Vagina (tissue), 2 donors: ENCODE measurements at regions not wholly inside any gene's neighbourhood (a gene's known extent, or its start where the extent isn't known, plus 50 kb on each side); places are given as distances from the start of the nearest gene placed in this dataset.
A peak's percentile ranks its signal among the peaks of the same experiment; 100 is the strongest.

Source experiments
- DNase-seq, 2 donors: peaks; one replicate each; pipeline ENCODE4 v3.0.0-alpha.2; 2017; ENCODE audit errors: extremely low spot score in 2 of 2
- H3K27ac ChIP-seq: fragments of 200-600 bp; sonication (generic); one replicate; pipeline ENCODE4 v1.5.1; 2019
- H3K27me3 ChIP-seq: fragments of 200-600 bp; sonication (generic); one replicate; pipeline ENCODE4 v1.5.1; 2019
- H3K36me3 ChIP-seq, 2 donors: fragments of 200-600 bp; sonication (generic); one replicate each; pipeline ENCODE4 v1.5.1; 2017 to 2019
- H3K4me1 ChIP-seq: fragments of 200-600 bp; sonication (generic); one replicate; pipeline ENCODE4 v1.5.1; 2019
- H3K4me3 ChIP-seq, 2 donors: fragments of 200-600 bp; sonication (generic); 1 replicate in 1 of 2; 2 replicates in 1 of 2; pipeline ENCODE4 v1.5.1; 2016 to 2019
- H3K9me3 ChIP-seq: fragments of 200-600 bp; sonication (generic); one replicate; pipeline ENCODE4 v1.5.1; 2019
- POLR2A ChIP-seq, 2 donors: fragments of 450-650 bp; IDR thresholded peaks; one replicate each; pipeline ENCODE4 v1.6.1; 2017; ENCODE audit warnings: antibody characterized with exemption in 2 of 2, mild to moderate bottlenecking in 2 of 2, moderate library complexity in 2 of 2
- POLR2AphosphoS5 ChIP-seq, 2 donors: sonication (generic); formaldehyde crosslinking; IDR thresholded peaks; one replicate each; pipeline ENCODE4 v1.9.0; 2017; ENCODE audit warnings: antibody characterized with exemption in 2 of 2, mild to moderate bottlenecking in 2 of 2, low read depth in 1 of 2; ENCODE audit not compliant: insufficient read depth in 1 of 2
- intact Hi-C: fragments of 100-400 bp; cut with DNase I; formaldehyde crosslinking; loops from one replicate; pipeline ENCODE4 v1.15.1; 2023
- TF ChIP-seq, protein P1 (sequence below), 3 experiments: fragments of 450-650 bp in 2 of 3; fragments of 200-600 bp in 1 of 3; sonication (generic) in 1 of 3; IDR thresholded peaks; one replicate each; pipeline ENCODE4 v1.5.1; 2017 to 2019; ENCODE audit warnings: antibody characterized with exemption in 3 of 3, mild to moderate bottlenecking in 2 of 3, moderate library complexity in 2 of 3

DNA sequence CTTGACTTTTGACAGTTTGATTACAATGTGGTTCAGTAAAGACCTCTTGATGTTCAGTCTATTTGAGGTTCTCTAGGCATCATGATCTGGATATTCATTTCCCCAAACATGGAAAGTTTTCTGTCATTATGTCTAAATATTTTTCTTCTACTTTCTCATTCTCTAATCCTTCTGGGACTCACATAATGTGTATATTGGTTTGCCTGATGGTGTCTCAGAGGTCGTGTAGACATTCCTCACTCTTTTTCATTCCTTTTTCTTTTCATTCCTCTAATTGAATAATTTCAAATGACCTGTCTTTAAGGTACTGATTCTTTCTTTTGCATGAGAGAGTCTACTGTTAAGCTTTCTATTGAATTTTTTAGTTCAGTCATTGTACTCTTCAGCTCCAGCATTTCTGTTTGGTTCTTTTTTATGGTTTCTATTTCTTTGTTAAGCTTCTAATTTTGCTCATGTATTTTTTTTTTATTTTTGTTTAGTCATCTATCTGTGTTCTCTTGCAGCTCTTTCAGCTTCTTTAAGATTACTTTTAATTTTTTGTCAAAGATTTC is 158.4 kb downstream of the GDAP2 start:
- no peak overlapping the region for H3K4me3 ChIP-seq
- no peak for DNase-seq
- peaks cover 3% of the 10 kb centered on the region for H3K9me3 ChIP-seq
- H3K36me3 ChIP-seq, result no peaks in the 10 kb centered on the region
- intact Hi-C loops, result no loop called here
- H3K4me1 ChIP-seq, result no peaks in the 10 kb centered on the region
- no peaks in the 10 kb centered on the region for H3K27me3 ChIP-seq
- no peak overlapping the region for H3K27ac ChIP-seq
- TF ChIP-seq, protein P1, sequence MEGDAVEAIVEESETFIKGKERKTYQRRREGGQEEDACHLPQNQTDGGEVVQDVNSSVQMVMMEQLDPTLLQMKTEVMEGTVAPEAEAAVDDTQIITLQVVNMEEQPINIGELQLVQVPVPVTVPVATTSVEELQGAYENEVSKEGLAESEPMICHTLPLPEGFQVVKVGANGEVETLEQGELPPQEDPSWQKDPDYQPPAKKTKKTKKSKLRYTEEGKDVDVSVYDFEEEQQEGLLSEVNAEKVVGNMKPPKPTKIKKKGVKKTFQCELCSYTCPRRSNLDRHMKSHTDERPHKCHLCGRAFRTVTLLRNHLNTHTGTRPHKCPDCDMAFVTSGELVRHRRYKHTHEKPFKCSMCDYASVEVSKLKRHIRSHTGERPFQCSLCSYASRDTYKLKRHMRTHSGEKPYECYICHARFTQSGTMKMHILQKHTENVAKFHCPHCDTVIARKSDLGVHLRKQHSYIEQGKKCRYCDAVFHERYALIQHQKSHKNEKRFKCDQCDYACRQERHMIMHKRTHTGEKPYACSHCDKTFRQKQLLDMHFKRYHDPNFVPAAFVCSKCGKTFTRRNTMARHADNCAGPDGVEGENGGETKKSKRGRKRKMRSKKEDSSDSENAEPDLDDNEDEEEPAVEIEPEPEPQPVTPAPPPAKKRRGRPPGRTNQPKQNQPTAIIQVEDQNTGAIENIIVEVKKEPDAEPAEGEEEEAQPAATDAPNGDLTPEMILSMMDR (IDR thresholded peaks at IDR 0.05), result no peak
- TF ChIP-seq POLR2AphosphoS5 (IDR thresholded peaks at IDR 0.05; ENCODE audit: insufficient read depth in 1 of 2, low read depth in 1 of 2), result no peak
- TF ChIP-seq POLR2A (IDR thresholded peaks at IDR 0.05), result no peak

DNA sequence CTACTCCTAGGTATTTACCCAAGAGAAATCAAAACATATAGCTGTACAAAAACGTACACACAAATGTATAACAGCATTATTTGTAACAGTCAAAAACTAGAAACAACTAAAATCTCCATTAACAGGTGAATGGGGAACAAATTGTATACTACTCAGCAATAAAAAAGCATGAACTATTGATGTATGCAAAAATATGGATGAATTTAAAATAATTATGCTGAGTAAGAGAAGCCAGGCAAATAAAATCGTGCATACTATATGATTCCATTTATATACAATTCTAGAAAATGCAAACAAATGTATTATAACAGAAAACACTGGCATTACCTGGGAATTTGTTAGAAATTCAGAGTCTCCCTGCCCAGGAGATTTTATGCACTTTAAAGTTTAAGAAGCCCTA is 150.1 kb downstream of the GDAP2 start:
- Histone ChIP-seq H3K36me3 (no peaks in the 10 kb centered on the region), H3K27me3 (no peaks in the 10 kb centered on the region), H3K4me3 (no peak overlapping the region), H3K27ac (no peak overlapping the region), H3K9me3 (no peaks in the 10 kb centered on the region), H3K4me1 (peaks cover 10% of the 10 kb centered on the region)
- no peak for TF ChIP-seq POLR2AphosphoS5 (IDR thresholded peaks at IDR 0.05; ENCODE audit: insufficient read depth in 1 of 2, low read depth in 1 of 2)
- no peak for TF ChIP-seq POLR2A (IDR thresholded peaks at IDR 0.05)
- TF ChIP-seq, protein P1 (IDR thresholded peaks at IDR 0.05), result no peak
- intact Hi-C loops, result no loop called here
- no peak for DNase-seq

DNA sequence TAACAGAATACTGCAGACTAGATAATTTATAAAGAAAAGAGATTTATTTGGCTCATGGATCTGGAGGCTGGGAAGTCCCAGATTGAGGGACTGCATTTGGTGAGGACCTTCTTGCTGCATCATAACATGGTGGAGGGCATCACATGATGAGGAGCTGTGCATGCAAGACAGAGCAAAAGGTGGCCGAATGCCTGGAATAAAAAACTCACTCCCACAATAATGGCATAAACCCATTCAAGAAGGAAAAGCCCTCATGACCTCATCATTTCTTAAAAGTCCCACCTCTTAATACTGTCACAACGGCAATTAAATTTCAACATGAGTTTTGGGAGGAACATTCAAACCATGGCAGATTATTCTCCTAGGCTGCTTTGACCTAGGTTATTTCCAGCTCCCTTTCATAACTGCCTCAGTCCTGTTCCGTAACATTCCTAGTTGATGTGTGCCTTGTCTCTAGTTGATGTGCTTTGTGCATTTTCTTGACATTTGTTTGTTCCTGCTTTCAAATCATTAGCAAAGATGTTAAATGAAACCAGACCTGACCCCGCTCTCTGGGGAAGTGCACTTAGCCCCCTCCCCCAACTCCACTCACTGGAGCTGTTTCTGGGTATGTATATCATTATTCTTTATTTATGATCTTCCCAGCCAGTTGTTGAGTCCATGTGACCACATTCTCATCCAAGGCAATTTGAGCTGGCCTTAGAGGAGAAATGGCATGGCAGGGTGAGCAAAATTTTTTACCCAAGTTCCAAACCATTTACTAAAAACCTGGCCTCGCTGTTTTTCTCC is 148.5 kb downstream of the GDAP2 start:
- Histone ChIP-seq H3K27me3 (no peaks in the 10 kb centered on the region), H3K27ac (peak overlapping the region; percentile 9), H3K4me1 (peaks cover 10% of the 10 kb centered on the region), H3K36me3 (no peaks in the 10 kb centered on the region), H3K9me3 (no peaks in the 10 kb centered on the region), H3K4me3 (no peak overlapping the region)
- DNase-seq, result no peak
- TF ChIP-seq, protein P1 (IDR thresholded peaks at IDR 0.05), result no peak
- TF ChIP-seq POLR2AphosphoS5 (IDR thresholded peaks at IDR 0.05; ENCODE audit: insufficient read depth in 1 of 2, low read depth in 1 of 2) (no peak), POLR2A (IDR thresholded peaks at IDR 0.05) (no peak)
- intact Hi-C loops, result no loop called here

DNA sequence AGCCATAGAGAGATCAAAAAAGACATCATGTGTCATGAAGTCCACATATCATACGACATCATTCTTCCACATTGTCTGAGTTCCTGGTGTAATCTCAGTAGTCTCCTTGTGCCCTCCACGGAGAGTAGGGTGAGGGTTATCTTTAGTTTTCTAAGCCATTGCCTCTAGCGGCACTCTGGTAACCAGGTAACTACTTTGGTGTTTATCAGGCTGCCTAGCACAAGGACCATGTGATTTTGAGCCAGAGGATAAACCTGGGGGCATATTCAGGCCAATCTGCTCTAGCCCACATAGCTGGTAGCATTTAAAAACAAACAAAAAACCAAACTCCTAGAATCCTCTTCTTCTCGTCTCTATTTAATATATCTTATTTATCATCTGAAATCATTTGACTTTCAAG is 147.4 kb downstream of the GDAP2 start:
- Histone ChIP-seq H3K9me3 (no peaks in the 10 kb centered on the region), H3K27me3 (no peaks in the 10 kb centered on the region), H3K27ac (no peak overlapping the region), H3K4me1 (peaks cover 10% of the 10 kb centered on the region), H3K36me3 (no peaks in the 10 kb centered on the region), H3K4me3 (no peak overlapping the region)
- TF ChIP-seq POLR2AphosphoS5 (IDR thresholded peaks at IDR 0.05; ENCODE audit: insufficient read depth in 1 of 2, low read depth in 1 of 2), result no peak
- TF ChIP-seq, protein P1 (IDR thresholded peaks at IDR 0.05), result no peak
- TF ChIP-seq POLR2A (IDR thresholded peaks at IDR 0.05), result no peak
- DNase-seq, result no peak
- intact Hi-C loops, result no loop called here
